DMS53 (cell line): ENCODE measurements at regions not wholly inside any gene's neighbourhood (a gene's known extent, or its start where the extent isn't known, plus 50 kb on each side); places are given as distances from the start of the nearest gene placed in this dataset.
A peak's percentile ranks its signal among the peaks of the same experiment; 100 is the strongest.

ENCODE experiments used
- DNase-seq: peaks from one replicate; lab custom pipeline; 2025; lab: John Stamatoyannopoulos, UW

- no peak for DNase-seq
Observed at GRCh38 chr2:196318517-196319377, 147.4 kb upstream of the STK17B start.

DNA sequence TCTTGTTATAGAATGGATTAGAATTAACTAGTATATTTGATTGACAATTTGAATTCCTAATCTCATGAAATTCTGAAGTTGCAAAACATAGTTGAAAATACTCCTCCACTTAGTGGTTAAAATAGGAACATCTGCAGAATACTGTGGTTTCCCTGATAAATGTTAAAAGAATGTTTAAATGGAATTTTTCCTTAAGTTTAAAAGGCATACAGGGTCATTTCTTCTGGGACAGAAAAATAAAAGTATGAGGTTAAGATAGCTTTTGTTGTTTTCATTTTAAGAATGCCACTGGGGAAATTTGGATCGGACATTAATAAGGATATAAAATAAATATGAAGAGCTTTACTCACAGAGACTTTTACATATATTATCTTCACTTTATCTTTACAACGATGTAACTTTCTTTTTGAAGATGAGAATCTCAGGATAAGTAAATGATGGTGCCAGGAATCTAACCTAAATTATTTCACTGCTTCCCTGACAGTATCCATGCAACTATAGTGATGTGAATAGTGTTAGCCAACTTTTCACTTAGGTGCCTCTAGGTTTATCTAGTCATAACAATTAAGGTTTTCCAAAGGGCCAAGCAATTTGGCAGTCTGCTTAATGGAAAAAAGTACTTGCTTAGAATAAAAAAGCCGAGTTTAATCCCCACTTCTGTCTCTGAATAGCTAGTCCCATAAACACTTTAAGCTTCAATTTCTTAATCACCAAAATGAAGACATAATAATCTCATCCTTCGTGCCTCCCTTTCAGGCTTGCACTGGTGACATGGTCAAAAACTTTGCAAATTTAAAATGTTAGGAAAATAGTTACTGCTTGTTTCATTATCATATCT is 151.8 kb upstream of the STK17B start:
- no peak for DNase-seq

- no peak for DNase-seq
Observed at GRCh38 chr2:196324211-196324610, 152.8 kb upstream of the STK17B start.

DNA sequence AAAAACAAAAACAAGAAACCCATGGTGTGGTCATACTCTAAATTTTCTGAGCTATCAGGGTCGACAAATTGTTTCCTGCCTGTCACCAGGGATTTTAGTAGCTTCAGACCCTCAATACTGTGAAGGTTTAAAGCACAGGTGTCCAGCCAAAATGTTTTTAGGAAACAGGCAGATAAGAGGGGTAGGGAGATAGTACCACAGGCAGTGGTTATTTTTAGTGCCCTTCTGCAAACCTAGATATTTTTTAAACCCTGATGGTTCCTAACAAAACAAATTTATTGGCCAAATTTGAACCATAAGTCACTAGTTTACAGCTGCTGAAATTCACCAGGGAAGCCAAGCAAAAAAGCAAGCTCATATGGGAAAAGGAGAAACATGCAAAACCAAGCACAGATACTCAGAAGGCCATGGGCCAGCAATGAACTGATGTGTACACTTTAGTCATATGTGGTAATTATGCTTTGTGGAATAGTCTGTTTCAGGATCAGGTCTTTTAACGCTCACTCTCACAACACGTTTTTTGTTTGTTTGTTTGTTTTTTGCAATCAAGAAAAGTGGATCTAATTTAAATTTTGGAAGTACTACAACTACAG is 156.8 kb upstream of the STK17B start:
- no peak for DNase-seq

DNA sequence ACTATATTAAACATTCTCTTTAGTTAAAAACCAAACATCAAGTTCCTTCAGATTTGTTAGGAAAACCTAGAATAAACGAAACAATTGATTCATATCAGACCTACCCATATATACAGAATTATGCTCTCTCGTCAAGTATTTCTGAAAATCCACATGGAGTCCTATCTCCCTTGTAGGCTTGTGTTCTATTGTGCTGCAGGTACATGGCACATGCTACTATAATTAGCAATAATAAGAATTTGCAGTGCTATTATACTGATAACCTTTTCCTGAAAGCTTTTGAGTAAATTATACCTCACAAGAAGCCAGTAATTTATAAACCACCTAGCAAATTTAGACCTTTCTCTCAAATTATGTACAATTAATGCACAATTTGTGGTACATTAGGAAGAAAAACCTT is 158.6 kb upstream of the STK17B start:
- DNase-seq, result no peak

- no peak for DNase-seq
Observed at GRCh38 chr2:196330645-196331044, 159.3 kb upstream of the STK17B start.

- DNase-seq, result peak; percentile 29
Observed at GRCh38 chr2:196331143-196331542, 159.8 kb upstream of the STK17B start.

- DNase-seq, result no peak
Observed at GRCh38 chr2:196331851-196332250, 160.5 kb upstream of the STK17B start.

DNA sequence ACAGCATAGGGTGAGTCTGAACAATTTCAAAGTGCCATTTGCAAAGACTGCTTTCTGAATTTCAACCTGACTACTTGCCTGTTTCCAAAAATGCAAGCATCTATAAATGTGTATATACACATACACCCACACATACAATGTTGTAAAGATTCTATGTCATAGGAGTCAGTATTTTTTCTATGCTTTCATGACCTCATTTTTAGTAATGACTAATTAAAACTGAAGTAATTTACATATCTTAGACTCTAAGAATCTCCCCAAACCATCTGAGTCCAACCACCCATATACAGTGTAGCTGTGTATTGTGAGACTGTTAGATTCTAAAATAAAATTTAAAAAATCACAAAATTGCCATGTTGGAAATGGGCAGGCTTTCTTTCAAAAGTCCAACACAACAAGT is 162.0 kb upstream of the STK17B start:
- no peak for DNase-seq

GRCh38 chr2:196334710-196335109 is 163.3 kb upstream of the STK17B start:
- no peak for DNase-seq

GRCh38 chr2:196335221-196335634 is 163.8 kb upstream of the STK17B start:
- DNase-seq, result no peak

DNA sequence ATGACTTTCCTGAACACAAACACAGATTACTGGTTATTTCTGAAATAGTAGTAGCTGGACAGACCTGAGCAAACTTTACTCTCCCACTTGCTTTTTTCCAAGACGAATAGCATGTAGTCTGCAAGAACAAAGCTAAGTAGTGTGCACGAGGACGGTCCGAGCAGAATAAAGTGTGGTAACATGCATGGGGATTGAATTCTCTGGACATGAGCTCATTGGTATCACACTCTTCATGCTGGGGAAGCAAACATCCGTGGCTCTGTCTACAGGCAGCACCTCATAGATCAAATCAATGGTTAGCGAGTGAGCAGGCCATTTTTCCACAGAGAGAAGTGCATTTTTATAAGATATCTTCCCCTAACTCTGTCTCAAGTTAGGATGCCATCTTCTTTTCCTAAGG is 164.8 kb upstream of the STK17B start:
- DNase-seq, result no peak

GRCh38 chr2:196336715-196337114 is 165.3 kb upstream of the STK17B start:
- DNase-seq, result no peak

- peak; percentile 58 for DNase-seq
Observed at GRCh38 chr2:196337208-196337953, 166.0 kb upstream of the STK17B start.

DNA sequence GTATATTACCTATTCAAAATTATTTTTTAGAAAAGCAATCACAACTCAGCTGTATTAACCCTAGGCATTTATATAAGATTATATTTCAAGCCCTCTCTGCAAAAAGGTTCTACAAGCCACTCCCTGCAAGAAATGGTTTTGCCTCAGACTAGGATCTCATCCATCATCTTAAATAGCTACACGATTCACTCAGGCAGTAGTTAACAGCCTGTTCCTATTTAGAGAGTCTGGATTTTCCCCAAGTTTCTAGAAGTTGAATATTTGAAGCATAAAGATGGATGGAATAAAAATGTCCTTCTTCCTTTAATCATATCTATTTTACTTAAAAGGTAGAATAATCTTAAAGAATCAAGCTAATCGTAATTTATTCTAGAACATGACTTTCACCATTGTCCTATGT is 167.1 kb upstream of the STK17B start:
- no peak for DNase-seq

DNA sequence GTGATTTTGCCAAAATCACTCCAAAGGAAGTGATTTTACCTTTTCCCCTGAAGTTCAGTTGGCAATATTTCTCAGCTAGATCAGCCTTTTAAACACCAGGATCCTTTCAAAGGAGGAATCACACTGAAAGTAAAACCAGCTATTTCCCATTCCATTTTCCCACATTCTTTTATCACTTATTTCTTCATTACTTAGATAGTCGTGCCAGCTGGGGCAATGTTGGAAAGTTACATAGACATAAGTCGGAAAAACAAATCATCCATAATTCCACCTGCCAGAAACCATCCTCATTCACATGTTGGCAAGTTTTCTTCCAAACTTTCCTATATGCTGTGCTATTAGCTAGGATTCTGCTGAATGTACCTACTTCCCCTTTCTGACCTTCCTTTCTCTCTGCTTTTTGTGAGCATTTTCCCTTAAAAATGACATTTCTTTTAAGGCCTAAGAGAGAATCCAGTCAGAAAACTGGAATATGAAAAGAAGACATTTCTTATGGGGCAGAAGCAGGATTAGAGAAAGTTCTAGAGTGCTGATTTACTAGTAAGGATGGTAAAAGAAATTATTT is 170.0 kb upstream of the STK17B start:
- no peak for DNase-seq

GRCh38 chr2:196344397-196344796 is 173.0 kb upstream of the STK17B start:
- DNase-seq, result no peak

- no peak for DNase-seq
Observed at GRCh38 chr2:196353717-196354116, 182.3 kb upstream of the STK17B start.

DNA sequence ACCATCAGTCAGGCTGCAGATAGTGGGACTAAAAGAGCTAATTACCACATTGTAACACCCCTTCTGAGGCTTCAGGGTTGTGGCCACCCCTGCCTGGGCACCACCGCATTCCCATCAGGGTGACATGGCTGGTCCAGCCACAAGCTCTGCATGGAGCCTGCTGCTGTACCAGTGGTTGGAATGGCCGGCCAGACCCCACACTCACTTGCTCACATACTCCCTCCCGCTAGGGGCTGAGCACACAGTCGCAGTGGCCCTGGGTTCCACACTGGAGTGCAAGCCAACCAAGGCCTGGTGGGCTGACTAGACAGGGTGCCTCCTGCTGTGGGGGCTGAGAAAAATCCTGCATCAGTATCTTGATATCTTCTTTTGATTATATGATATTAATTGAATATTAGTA is 182.8 kb upstream of the STK17B start:
- DNase-seq, result no peak

DNA sequence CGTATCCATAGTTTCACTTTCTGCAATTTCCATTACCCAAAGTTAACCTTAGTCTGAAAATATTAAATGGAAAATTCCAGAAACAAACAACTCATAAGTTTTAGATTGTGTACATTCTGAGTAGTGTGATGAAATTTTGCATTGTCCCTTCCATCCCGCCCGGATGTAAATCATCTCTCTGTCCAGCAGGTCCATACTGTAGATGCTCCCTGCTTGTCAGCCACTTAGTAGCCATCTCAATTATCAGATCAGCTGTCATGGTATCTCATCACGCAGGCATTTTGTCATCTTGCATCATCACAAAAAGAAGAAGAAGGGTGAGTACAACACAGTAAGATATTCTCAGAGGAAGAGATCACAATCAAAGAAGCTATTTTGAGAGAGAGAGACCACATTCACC is 185.0 kb upstream of the STK17B start:
- no peak for DNase-seq

DNA sequence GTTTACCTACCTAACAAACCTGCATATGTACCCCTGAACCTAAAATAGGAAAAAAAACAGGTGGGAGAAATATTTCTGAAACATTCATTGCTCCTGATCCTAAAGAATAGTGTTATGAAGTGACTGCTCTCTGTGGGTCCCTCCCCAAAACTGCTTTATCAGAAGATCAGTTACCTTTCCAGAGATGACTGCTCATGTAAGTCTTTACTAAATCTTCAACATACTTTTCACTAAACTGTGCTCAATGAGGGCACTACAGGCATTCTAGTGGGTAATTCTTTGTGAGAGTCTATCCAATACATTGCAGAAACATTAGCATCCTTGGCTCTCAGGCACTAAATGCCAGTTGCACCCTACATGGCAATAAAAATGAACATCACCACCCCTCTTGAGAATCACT is 189.3 kb upstream of the STK17B start:
- DNase-seq, result no peak
